HS-5 (cell line): ENCODE measurements at regions not wholly inside any gene's neighbourhood (a gene's known extent, or its start where the extent isn't known, plus 50 kb on each side); places are given as distances from the start of the nearest gene placed in this dataset.

ENCODE experiments used
- DNase-seq: peaks from one replicate; pipeline ENCODE4 v3.0.0-alpha.2; 2012; ENCODE audit warnings: low read depth

DNA sequence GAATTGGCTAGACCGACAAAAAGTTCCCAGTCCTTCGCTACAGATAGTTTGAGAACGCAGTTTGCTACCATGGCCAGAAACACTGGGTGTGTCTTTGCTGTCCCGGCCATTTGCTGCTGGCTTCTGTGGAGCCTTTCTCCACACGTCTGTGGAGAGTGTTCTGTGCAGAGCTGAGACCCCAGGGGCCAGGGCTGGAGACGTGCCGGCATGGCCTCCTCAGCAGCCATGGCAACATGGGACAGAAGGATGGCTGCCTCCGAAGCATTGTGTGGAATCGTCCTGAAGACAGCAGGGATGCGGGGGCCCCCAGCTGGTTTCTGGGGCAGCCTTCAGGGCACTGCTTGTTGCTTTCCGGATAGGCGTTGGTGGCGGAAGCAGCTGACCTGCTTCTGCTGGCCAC lies 142.8 kb downstream of the GADD45G start:
- DNase-seq: no peak

DNA sequence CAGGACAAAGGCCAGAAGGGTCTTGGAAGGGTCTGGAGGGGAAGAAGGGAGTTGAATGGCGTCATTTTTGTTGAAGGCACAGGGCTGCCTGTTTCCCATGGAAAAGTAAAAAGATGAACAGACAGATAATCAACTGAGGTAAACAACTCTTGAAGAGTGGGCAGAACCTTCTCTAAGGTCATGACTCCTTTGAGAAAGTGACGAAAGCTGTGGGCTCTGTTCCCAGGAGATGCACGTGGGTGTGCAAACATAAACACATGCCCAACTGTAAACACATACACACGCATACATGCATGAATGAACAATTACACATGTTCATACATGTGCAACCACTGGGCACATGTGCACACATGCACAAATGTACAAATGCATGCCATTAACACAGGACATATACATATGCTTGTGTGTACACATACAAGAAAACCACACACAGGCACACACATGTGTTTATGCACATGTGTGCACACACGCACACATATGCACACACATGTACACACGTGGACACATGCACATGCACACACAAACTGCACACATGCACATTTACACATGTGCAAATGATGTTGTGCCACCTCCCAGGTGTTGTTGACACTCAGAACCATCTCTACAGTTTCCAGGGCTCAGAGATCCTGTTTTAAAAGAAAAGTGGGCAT lies 143.3 kb downstream of the GADD45G start:
- DNase-seq: no peak

DNA sequence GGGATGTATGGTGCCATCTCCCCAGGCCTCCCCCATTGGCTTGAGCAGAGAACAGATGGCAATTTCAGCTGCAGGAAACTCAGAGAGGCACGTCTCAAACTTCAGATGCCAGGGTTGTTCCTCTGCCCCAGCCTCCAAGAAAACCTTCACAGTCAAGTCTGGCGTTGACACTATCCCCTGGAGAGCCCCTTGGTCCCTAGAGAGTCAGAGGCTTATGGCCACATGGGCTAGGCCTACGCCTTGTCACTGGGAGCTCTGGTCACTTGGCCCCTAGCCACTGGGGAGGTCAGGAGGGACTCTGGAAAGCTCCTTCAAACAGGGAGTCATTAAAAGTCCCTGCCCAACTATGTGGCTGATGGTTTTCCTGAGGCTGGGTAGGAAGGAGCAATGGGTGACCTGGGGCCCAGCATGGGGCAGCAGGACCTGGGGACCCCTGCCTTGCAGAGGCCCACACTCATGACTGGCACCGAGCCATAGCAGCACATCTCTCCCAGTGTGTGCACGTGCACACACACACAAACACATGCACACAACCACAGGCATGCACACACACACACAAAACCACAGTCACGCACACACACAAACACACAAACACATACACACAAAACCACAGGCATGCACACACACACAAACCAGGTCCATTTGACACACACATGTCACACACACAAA lies 144.2 kb downstream of the GADD45G start:
- DNase-seq: no peak

DNA sequence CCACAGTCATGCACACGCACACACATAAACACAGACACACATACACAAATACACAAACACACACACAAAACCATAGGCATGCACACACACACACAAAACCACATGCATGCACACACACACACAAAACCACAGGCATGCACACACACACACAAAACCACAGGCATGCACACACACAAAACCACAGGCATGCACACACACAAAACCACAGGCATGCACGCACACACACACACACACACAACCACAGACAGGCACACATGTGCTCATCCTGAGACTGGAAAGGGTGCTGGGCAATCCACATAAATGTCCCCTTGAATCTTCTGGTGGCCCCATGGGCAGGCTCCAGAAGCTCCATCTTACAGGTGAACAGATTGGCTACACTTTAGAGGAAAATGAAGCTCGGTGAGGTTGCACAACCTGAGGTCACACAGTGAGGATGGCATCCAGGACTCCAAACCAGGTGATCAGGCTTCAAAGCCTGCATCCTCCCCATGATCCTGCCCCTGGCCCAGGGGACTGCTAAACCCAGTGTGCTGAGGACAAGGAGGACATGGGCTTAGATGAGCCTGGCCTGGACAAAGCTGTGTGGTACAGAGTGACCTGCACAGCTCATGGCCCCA lies 144.8 kb downstream of the GADD45G start:
- no peak for DNase-seq

DNA sequence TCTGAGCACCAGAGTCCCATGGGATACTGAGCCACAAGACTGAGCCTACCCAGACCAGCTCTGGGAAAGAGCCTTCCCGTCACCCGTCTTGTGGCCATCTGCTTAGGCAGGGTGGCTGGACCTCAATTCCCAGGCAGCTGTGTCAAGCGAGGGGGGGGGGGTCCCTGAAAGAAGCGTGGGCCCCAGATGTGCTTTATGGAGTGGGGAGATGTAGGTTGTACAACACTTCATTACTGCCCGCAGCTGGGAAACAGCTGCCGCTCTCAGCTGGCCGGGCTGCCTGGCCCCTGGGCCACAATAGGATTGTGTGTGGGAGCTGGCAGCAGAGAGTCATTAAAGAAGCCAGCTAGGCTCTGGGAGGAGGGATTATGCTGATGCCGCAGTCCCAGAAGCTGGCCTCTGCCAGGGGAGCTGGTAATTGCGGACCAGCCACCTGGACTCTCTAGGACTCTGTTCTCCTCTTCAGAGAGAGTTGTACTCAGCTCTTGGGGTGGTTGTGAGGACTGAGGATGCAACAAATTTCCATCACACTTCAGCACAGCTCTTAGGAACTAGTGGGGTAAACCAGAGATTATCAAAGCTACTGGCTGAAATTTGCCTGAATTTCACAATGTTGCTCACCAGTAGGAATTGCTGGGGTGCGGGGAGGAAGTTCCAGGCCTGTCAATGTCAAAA lies 145.4 kb downstream of the GADD45G start:
- no peak for DNase-seq

DNA sequence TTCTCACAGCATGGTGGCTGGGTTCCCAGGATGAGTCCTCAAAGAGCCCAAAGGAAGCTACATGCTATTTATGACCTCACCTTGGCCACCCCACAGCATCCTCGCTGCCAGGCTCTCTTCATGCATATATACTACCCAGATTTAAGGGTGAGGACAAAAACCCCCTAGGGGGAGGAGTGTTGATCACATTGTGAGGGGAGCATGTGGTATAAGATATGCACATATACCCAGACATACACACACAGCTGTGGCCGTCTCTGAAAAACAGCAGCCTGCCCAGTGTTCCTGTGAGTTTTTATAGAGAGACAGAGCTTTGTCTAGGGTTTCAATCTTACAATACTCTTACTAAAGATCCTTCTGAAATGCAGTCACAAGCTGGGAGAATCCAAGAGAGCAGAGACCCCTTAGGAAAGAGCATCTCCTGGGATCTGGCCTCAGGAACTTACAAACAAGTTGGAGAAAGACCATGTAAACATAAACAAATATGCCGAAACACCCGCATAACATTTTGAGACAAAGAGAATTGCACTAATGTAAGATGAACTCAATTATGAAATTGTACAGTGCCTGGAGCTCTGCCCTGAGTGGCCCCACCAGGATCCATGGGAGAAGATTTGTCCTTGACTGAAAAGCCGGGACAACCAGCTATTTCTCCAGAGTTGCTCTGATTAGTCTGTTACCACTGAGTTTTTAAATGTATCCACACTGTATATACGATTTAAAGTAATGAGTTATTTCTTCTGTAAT lies 146.4 kb downstream of the GADD45G start:
- no peak for DNase-seq

DNA sequence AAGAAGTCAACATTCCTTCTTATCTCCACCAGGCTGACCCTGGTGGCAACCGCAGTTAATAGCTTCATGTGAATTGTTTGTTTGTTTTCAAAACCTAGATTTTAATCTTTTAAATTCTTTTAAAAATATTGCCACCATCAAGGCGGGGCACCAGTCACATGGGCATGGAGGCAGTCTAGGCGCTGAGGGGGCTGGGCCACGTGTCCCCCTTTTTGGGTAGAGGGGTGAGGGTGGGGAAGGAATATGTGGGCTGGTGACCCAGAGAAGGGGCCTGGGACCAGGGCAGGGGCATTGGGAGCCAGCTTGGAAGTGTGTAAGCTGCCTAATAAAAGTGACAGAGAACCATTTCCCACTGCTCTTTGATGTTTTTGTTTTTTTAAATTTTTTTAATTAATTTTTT lies 147.3 kb downstream of the GADD45G start:
- DNase-seq: no peak

DNA sequence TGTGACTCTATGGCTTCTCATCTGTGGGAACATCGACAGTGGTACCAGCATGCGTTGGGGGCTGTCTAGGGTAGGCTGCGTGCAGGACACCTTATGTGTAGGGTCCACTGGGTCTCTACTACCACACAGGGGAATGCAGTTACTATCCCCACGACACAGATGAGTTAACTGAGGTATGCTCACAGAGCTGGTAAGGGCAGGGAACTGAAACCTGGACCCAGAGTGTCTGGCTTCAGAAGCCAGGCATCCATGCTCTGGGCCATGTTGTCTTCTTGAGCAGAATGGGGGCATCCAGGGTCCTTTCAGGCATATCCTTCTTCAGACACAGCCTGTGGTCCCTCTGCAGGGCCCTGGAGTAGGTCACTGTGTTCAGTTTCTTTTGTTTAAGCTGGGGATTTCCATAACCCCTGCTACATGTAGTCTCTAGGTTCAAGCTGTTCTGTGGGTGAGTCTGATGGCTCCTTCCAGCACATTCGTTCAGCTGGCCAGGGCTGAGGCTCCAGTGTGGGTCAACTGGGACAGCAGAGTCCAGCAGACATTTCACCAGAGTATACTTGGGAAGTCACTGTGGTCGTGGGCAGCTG lies 148.8 kb downstream of the GADD45G start:
- no peak for DNase-seq

DNA sequence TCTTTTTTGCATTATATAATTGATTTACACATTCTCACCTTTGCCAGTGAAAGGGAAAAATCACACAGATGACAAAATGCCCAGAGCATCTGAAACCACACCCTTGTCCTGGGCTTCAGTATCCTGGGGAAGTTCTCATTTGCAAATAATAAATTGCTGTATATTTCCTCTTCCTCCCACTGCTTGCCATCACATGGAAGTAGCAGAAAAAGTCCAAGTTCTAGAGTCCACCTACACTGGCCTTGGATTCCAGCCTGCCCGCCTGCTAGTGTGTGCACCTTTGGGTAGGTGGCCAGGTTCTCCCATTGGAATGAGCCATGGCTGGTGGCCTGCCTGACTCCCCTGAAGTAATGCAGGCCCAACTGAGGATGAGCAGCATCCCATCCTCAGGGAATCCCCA lies 149.4 kb downstream of the GADD45G start:
- no peak for DNase-seq

DNA sequence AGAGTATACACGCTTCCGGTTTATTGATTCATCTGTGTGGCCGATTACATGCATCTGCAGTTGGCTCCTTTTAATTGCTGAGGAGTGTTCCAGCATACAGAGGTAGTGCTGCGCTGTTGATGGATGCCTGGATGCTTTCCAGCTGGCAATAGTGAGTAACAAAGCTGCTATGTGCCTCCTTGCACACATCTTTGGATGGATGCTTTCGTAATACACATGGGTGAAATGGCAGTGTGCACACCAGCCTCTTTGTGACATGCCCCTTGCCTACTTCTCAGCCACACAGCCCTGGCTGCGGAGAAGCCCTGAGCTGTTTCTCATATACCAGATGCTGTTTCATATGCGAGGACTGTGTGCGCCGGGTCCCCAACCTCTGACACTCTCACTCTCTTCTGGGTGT lies 151.0 kb downstream of the GADD45G start:
- no peak for DNase-seq

DNA sequence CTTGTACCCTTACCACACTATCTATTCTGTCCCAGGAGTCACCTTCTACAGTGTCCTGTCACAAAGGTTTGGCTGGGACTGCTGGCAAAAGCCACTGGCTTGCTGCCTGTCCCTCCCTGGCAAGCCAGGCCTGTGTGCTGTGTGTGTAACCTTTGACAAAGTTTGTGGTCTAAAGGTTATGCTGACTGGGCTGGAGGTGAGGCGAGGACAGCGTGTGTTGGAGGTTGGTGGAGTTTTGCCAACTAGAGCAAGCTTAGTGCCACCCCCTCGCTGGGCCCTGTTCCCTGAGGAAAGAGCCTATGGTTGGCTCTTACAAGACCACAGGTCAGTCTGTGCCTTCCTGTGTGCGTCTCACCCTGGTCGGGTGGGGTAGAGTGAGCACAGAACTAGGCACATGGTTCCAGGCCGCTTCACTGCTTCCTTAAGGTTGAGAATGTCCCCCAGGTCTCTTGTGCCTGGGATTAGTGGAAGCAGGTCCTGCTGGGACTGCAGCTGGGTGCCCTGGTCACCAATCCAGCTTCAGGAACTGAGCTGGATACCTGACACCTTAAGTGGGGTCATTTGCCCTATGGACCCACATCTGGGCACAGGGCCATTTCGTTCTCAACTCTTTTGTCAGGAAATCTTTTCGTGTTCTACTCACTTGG lies 152.2 kb downstream of the GADD45G start:
- DNase-seq: no peak

DNA sequence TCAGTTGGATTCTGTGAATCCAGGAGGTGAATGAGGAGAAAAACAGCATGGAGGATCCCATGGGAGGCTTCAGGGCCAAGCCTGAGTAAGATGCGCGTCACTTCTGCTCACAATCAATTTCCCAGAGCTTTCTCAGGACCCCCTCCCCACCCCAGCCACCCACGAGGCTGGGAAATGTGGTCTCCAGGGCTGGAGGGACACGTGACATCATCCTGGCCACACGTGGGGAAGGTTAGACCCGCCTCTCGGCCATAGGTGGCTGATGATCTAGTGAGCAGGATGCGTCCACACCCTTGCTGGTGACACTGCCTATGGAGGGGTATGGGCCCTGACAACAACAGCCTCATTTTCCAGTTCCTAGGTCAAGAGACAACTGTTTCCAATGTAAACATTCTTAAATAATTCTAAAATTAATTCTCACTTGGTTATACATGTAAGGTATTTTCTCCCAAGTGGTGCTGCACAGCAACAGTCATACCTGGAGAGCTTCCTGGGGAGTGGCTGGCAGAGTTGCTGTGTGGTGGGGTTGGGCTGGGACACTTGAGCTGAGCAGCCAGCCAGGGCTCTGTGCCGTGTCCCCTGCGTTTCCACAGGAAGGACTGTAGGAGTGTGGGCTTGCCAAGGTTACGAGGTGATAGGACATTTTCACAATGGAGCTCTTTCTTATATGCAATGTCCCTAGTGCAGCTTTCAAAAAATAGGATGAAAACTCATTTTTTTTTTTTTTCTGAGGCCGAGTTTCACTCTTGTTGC lies 153.1 kb downstream of the GADD45G start:
- DNase-seq: no peak

DNA sequence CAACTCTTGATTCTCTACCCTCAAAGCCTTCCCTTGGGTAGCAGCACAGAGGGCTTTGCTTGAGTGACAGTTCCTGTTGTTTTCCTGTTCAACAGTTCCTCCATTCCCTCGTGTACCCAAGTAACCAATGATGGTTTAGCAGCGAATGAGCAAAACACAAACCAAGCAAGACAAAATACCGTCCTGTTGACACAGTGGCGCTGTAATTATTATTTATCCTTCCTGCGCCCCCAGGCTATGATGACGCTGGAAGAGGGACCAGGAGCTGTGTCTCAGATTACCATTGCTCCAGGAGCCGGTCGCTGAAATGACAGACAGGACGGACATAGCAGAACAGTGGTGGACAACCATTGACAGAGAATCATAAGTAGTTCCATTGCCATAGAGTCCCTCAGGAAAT lies 154.8 kb downstream of the GADD45G start:
- DNase-seq: no peak

DNA sequence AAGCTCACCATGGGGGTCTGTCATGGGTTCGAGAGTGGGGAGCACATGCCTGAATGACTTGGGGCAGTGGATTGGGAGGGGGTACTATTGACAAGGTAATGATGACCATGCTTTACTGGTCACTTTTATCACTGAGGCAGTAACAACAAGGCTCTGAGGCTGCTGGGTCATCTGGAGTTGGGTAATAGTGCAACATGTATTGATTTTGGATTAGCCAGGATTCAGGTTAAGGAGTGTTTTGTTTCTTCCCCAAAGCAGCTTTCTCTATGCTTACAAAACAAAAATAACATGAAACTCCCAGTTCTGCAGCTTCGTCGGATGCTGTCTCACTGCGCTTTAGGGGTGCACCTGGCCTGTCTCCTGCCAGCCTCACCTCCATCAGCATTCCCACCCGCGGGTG lies 155.3 kb downstream of the GADD45G start:
- DNase-seq: no peak

DNA sequence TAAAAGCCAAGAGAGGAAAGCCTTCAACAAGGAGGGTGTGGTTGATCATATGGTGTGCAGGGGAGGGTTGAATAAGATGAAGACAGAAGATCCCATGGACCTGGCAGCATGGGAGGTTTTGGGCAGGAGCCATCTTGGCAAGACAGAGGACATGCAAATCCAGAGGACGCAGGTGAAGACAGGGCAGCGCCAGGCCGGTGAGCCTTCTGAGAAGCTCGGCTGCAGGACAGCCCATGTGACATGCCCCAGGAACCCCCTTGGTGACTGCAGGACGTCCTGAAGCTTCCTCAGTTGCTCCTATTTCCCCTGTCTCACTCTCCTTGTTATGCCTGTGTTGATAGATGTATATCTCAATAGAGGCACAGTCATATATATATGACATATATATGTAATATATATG lies 159.4 kb downstream of the GADD45G start:
- no peak for DNase-seq

DNA sequence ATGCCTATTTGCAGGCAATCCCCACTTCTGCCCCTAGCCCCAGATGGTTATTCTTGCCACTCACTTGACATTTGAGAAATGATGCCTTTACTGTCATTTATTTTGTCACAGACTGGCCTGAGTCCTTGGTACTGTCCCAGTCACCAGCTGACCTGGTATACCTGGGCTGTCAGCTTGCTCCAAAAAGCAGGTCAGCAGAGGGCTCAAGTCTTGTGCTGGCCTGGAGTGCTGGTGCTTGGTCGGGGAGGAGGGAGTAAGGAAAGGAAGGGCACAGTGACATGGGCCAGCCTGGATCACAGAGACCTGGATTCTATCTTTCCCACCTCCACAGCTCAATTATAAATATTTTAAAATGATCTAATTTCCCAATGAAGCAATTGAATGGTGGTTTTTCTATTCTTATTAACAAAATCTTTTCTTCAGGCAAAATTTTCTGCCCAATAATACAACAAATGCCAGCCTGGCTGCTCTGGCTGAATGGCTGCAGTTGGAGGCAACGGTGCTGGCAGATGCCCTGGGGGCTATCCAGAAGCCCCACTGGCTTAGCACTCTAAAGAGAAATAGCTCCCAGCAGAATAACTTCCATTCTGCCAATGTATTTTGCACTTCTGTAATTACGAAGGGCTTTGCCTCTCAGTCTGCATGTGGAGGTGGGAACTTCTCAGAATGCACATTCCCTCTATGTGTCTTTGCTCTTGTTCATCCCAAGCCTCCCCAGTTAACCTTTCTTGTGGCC lies 160.6 kb downstream of the GADD45G start:
- DNase-seq: no peak

DNA sequence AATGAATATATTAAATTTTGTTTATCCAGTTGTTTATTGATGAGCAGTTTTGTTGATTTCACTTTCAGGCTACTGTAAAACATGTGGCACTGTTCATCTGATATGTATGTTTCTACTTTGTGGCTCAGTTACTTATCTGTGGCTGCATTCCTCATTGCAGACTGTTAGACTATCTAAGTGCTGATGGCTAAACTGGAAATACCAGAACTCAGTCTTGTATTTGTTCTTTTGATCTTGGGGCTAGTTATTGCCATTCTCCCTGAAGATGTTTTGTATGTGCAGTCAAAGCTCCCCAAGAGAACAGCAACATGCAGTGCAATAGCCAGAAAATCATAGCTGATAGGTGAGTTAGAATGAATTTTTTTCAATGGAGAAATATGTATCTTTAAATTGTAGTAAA lies 162.2 kb downstream of the GADD45G start:
- DNase-seq: no peak

DNA sequence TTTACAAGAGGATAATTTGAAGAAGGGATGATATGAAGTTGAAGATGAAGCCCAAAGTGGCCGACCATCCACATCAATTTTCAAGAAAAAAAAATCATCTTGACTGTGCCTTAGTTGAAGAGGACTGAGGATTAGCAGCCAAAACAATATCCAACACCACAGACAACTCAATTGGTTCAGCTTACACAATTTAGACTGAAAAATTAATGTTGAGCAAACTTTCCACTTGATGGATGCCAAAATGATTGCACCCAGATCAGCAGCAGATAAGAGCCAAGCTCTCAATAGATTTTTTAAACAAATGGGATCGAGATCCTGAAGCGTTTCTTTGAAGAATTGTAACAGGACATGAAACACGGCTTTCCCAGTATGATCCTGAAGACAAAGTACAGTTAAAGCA lies 163.2 kb downstream of the GADD45G start:
- no peak for DNase-seq

DNA sequence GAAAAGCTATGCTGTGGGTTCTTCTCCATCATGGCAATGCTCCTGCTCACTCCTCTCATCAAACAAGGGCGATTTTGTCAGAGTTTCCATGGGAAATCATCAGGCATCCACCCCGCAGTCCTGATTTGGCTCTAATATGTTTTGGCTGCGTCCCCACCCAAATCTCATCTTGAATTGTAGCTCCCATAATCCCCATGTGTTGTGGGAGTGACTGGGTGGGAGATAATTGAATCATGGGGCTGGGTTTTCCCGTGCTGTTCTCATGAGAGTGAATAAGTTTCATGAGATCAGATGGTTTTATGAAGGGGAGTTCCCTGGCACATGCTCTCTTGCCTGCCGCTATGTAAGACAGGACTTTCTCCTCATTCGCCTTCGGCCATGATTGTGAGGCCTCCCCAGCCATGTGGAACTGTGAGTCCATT lies 163.8 kb downstream of the GADD45G start:
- DNase-seq: no peak

DNA sequence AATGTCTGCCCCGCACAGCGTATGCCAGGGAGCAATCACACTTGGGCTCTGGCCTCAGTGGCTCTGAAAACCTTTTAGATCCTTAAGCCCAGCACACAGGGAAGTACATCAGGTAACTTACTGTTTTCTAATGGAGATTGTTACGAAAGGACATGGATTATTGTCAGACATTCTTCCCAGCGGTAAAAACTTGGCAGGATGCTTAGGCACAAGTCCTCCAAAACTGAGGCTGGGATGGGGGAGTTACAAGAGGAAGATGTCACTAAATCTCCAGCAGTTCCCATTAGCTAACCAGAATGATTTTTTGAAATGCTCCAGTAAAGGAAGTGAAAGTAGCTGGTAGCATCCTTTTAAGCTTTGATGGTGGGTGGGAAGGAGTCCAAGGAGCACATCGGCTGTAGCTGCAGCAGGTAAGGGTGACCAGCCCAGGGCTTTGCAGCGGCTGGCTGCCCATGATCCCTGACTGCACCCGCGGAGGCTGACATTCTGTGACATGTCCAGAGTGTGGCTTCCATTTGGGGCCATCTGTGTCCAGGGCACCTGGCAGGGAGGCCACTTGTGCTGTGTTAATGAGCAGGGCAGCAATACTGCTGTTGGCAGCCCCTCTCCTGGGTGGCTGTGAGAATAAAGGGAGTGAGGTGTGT lies 165.8 kb downstream of the GADD45G start:
- DNase-seq: no peak
